ENCODE measurements at regions not wholly inside any gene's neighbourhood (a gene's known extent, or its start where the extent isn't known, plus 50 kb on each side); places are given as distances from the start of the nearest gene placed in this dataset.

DNA sequence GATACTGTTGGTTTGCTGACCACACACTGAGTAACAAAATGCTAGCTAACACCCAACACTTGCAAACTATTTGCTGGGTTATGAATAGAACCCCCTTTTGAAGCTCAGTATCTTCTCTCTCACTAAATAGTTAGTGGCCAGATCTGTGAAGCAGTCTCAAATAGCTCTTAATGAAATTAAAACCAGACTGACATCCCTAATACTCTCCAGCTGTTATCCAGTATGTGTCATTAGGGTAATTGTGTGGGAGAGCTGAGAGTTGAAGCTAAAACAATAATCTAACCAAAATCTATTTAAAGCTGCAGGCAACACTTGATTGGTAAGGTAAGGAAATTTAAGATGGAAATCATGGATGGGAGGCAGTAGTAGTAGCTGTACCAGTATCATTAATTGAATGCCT lies 110.4 kb upstream of the RORA start:
- DNase-seq (ENCODE audit: low read depth, low spot score) (no peak), FAIRE-seq (no peak)
- no peak overlapping the region for H3K27ac ChIP-seq (ENCODE audit: control insufficient read depth, insufficient read depth, low read length)
- H3K4me1 ChIP-seq (ENCODE audit: control insufficient read depth, extremely low read depth, insufficient read depth, low read length): no peaks in the 10 kb centered on the region
- no peaks in the 10 kb centered on the region for H3K9me3 ChIP-seq (ENCODE audit: control insufficient read depth, low read depth, low read length)
- H3K4me2 ChIP-seq (ENCODE audit: control insufficient read depth, extremely low read depth, insufficient read depth, low read depth, low read length): no peak overlapping the region
- no peaks in the 10 kb centered on the region for H3K27me3 ChIP-seq (ENCODE audit: control insufficient read depth, extremely low read depth, insufficient read depth, low read length)
- H3K9ac ChIP-seq (ENCODE audit: control insufficient read depth, extremely low read depth, insufficient read depth, low read length): no peak overlapping the region
- no peak overlapping the region for H3K4me3 ChIP-seq (ENCODE audit: control insufficient read depth in 2 of 3, extremely low read depth in 1 of 3, insufficient read depth in 2 of 3, low read depth in 1 of 3, low read length in 3 of 3)
- H4K20me1 ChIP-seq (ENCODE audit: control insufficient read depth, extremely low read depth, insufficient read depth, low read length): no peaks in the 10 kb centered on the region
- H3K36me3 ChIP-seq (ENCODE audit: control insufficient read depth in 2 of 2, extremely low read depth in 1 of 2, insufficient read depth in 2 of 2, low read length in 2 of 2): no peaks in the 10 kb centered on the region
- dilution Hi-C loops (cut with MboI; ENCODE audit: extremely low pct_ligation_motif_present, low sequenced_read_pairs): no loop called here
- H3K9me1 ChIP-seq (ENCODE audit: control insufficient read depth, extremely low read depth, insufficient read depth, low read length): no peaks in the 10 kb centered on the region
- H2AFZ ChIP-seq (ENCODE audit: control insufficient read depth, low read length): no peak overlapping the region
- H3K79me2 ChIP-seq (ENCODE audit: control insufficient read depth, insufficient read depth, low read length): no peaks in the 10 kb centered on the region
- TF ChIP-seq CTCF (optimal IDR thresholded peaks at IDR 0.05 in 1 of 3, IDR thresholded peaks at IDR 0.05 in 1 of 3, conservative IDR thresholded peaks at IDR 0.05 in 1 of 3; ENCODE audit: extremely low read depth in 1 of 3, insufficient read depth in 2 of 3, low read length in 3 of 3) (no peak), EZH2 (IDR thresholded peaks at IDR 0.05; ENCODE audit: low read length) (no peak)

DNA sequence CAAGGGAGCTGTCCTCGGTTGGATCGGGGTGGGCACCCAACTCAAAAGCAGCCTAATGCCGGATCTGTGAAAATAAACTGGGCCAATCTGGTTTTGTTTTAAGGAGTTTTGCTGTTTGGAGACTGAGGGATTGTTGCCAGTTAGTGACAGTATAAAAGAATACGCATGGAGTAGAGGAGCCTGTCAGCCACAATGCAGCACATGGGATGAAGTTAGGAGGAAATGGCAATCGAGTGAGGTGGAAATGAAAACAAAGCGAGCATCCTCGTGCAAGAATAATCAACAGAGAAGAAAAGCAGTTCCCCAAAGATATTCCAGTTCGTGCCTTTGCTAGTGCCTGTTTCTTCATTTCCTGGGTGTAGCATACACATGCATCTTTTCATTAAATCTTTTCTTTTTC lies 108.4 kb upstream of the RORA start:
- no peak overlapping the region for H3K4me3 ChIP-seq (ENCODE audit: control insufficient read depth in 2 of 3, extremely low read depth in 1 of 3, insufficient read depth in 2 of 3, low read depth in 1 of 3, low read length in 3 of 3)
- FAIRE-seq: no peak
- H3K9me1 ChIP-seq (ENCODE audit: control insufficient read depth, extremely low read depth, insufficient read depth, low read length): no peaks in the 10 kb centered on the region
- H3K9ac ChIP-seq (ENCODE audit: control insufficient read depth, extremely low read depth, insufficient read depth, low read length): no peak overlapping the region
- H4K20me1 ChIP-seq (ENCODE audit: control insufficient read depth, extremely low read depth, insufficient read depth, low read length): no peaks in the 10 kb centered on the region
- no peak overlapping the region for H3K4me2 ChIP-seq (ENCODE audit: control insufficient read depth, extremely low read depth, insufficient read depth, low read depth, low read length)
- H2AFZ ChIP-seq (ENCODE audit: control insufficient read depth, low read length): no peak overlapping the region
- DNase-seq (ENCODE audit: low read depth, low spot score): no peak
- H3K36me3 ChIP-seq (ENCODE audit: control insufficient read depth in 2 of 2, extremely low read depth in 1 of 2, insufficient read depth in 2 of 2, low read length in 2 of 2): no peaks in the 10 kb centered on the region
- no peaks in the 10 kb centered on the region for H3K4me1 ChIP-seq (ENCODE audit: control insufficient read depth, extremely low read depth, insufficient read depth, low read length)
- no peaks in the 10 kb centered on the region for H3K27me3 ChIP-seq (ENCODE audit: control insufficient read depth, extremely low read depth, insufficient read depth, low read length)
- dilution Hi-C loops (cut with MboI; ENCODE audit: extremely low pct_ligation_motif_present, low sequenced_read_pairs): no loop called here
- TF ChIP-seq EZH2 (IDR thresholded peaks at IDR 0.05; ENCODE audit: low read length): no peak
- no peak for TF ChIP-seq CTCF (optimal IDR thresholded peaks at IDR 0.05 in 1 of 3, IDR thresholded peaks at IDR 0.05 in 1 of 3, conservative IDR thresholded peaks at IDR 0.05 in 1 of 3; ENCODE audit: extremely low read depth in 1 of 3, insufficient read depth in 2 of 3, low read length in 3 of 3)
- H3K79me2 ChIP-seq (ENCODE audit: control insufficient read depth, insufficient read depth, low read length): no peaks in the 10 kb centered on the region
- H3K27ac ChIP-seq (ENCODE audit: control insufficient read depth, insufficient read depth, low read length): no peak overlapping the region
- H3K9me3 ChIP-seq (ENCODE audit: control insufficient read depth, low read depth, low read length): no peaks in the 10 kb centered on the region

Data from keratinocyte (primary cell).